C4-2B (cell line): ENCODE measurements at regions not wholly inside any gene's neighbourhood (a gene's known extent, or its start where the extent isn't known, plus 50 kb on each side); places are given as distances from the start of the nearest gene placed in this dataset.

Source experiments
- H3K27ac ChIP-seq: fragments of 450-650 bp; 2 replicates; pipeline ENCODE4 v1.5.1; 2017
- CTCF ChIP-seq: fragments of 450-650 bp; conservative IDR thresholded peaks from 2 replicates; pipeline ENCODE4 v1.5.1; 2017; ENCODE audit warnings: mild to moderate bottlenecking
- ZFX ChIP-seq: fragments of 450-650 bp; IDR thresholded peaks from 2 replicates; pipeline ENCODE4 v1.6.1; 2017

GRCh38 chr14:83197271-83197670 is 1663.6 kb upstream of the SEL1L start:
- no peak overlapping the region for H3K27ac ChIP-seq
- TF ChIP-seq ZFX (no peak), CTCF (no peak)

GRCh38 chr14:83207550-83207949 is 1673.9 kb upstream of the SEL1L start:
- no peak overlapping the region for H3K27ac ChIP-seq
- TF ChIP-seq CTCF (no peak), ZFX (no peak)

- TF ChIP-seq CTCF (no peak), ZFX (no peak)
- no peak overlapping the region for H3K27ac ChIP-seq
These were observed 1674.7 kb upstream of the SEL1L start for GRCh38 chr14:83208341-83208740.

DNA sequence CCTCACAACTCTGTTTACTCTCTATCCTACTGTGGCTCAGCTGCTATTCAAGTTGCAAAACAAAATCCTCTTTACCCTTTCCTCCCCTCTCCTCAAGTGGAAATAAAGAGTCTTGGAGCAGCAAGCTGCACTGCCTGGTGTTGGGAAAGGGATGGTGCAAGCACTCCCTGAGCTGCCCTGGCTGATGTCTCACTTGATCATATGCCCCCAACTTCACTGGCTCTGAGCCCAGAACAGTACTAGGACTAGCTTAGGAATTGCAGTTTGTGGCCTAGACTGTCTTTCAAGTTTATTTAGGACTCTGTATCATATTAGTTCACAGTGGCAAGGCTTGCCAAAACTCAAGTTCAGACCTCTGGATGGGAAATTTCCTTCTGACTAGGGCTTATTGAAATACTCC is 1683.8 kb upstream of the SEL1L start:
- no peak overlapping the region for H3K27ac ChIP-seq
- TF ChIP-seq ZFX: no peak
- TF ChIP-seq CTCF: no peak

- no peak overlapping the region for H3K27ac ChIP-seq
- TF ChIP-seq ZFX (no peak), CTCF (no peak)
These were observed 1714.4 kb upstream of the SEL1L start for GRCh38 chr14:83247924-83248639.

DNA sequence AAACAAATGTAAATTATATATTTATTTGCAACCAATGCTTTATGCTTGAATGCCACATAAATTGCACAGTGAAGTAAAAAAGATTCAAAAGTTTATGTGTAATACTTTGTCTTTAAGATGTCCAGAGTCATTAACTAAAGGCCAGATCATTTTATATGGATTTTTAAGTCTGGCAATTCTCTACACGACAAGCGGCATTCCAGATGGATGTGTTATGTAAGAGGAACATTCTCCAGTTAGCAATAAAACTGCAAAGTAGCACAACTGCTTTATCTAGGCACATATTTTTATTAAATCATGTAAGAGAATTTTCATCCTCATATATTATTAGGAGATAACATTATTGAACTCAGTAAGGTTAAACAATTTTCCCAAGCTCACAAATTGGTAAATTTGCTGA is 1717.7 kb upstream of the SEL1L start:
- no peak overlapping the region for H3K27ac ChIP-seq
- TF ChIP-seq CTCF: no peak
- no peak for TF ChIP-seq ZFX

- TF ChIP-seq CTCF (no peak), ZFX (no peak)
- H3K27ac ChIP-seq: no peak overlapping the region
These were observed 1720.2 kb upstream of the SEL1L start for GRCh38 chr14:83253870-83254269.
